ENCODE measurements at regions not wholly inside any gene's neighbourhood (a gene's known extent, or its start where the extent isn't known, plus 50 kb on each side); places are given as distances from the start of the nearest gene placed in this dataset.
"Not testable (repeated sequence)": the region's sequence is repeated elsewhere in the genome, so short reads cannot be mapped to it uniquely, and the experiment has no call there.

- Histone ChIP-seq H3K27ac (ENCODE audit: low read depth in 2 of 2, low read length in 2 of 2) (no peak overlapping the region), H3K4me1 (ENCODE audit: control insufficient read depth in 2 of 2, insufficient read depth in 2 of 2, low read length in 2 of 2) (no peaks in the 10 kb centered on the region), H3K4me3 (ENCODE audit: low read length in 2 of 2) (no peak overlapping the region), H3K36me3 (ENCODE audit: control insufficient read depth in 2 of 2, insufficient read depth in 2 of 2, low read length in 2 of 2) (no peaks in the 10 kb centered on the region), H3K9ac (ENCODE audit: low read depth in 1 of 2, low read length in 2 of 2) (no peak overlapping the region), H3K27me3 (ENCODE audit: control insufficient read depth in 2 of 2, insufficient read depth in 2 of 2, low read length in 2 of 2) (no peaks in the 10 kb centered on the region), H3K9me3 (ENCODE audit: control insufficient read depth in 2 of 2, low read length in 2 of 2) (peaks cover 0 to 2% of the 10 kb centered on the region in 2 donors)
Observed at GRCh38 chr18:56294484-56295183, 343.8 kb downstream of the TXNL1 start.

GRCh38 chr18:56291294-56291693 is 347.1 kb downstream of the TXNL1 start:
- Histone ChIP-seq H3K4me3 (ENCODE audit: low read length in 2 of 2) (no peak overlapping the region), H3K9me3 (ENCODE audit: control insufficient read depth in 2 of 2, low read length in 2 of 2) (no peaks in the 10 kb centered on the region), H3K36me3 (ENCODE audit: control insufficient read depth in 2 of 2, insufficient read depth in 2 of 2, low read length in 2 of 2) (no peaks in the 10 kb centered on the region), H3K27ac (ENCODE audit: low read depth in 2 of 2, low read length in 2 of 2) (no peak overlapping the region), H3K4me1 (ENCODE audit: control insufficient read depth in 2 of 2, insufficient read depth in 2 of 2, low read length in 2 of 2) (no peaks in the 10 kb centered on the region), H3K9ac (ENCODE audit: low read depth in 1 of 2, low read length in 2 of 2) (no peak overlapping the region), H3K27me3 (ENCODE audit: control insufficient read depth in 2 of 2, insufficient read depth in 2 of 2, low read length in 2 of 2) (no peaks in the 10 kb centered on the region)

- no peak overlapping the region for H3K9ac ChIP-seq (ENCODE audit: low read depth in 1 of 2, low read length in 2 of 2)
- H3K4me3 ChIP-seq (ENCODE audit: low read length in 2 of 2) = no peak overlapping the region
- H3K27me3 ChIP-seq (ENCODE audit: control insufficient read depth in 2 of 2, insufficient read depth in 2 of 2, low read length in 2 of 2) = no peaks in the 10 kb centered on the region
- H3K36me3 ChIP-seq (ENCODE audit: control insufficient read depth in 2 of 2, insufficient read depth in 2 of 2, low read length in 2 of 2) = no peaks in the 10 kb centered on the region
- H3K27ac ChIP-seq (ENCODE audit: low read depth in 2 of 2, low read length in 2 of 2) = no peak overlapping the region
- no peaks in the 10 kb centered on the region for H3K4me1 ChIP-seq (ENCODE audit: control insufficient read depth in 2 of 2, insufficient read depth in 2 of 2, low read length in 2 of 2)
- no peaks in the 10 kb centered on the region for H3K9me3 ChIP-seq (ENCODE audit: control insufficient read depth in 2 of 2, low read length in 2 of 2)
Observed at GRCh38 chr18:56289381-56289780, 349.0 kb downstream of the TXNL1 start.

GRCh38 chr18:56286775-56287325 is 351.5 kb downstream of the TXNL1 start:
- Histone ChIP-seq H3K4me1 (ENCODE audit: control insufficient read depth in 2 of 2, insufficient read depth in 2 of 2, low read length in 2 of 2) (no peaks in the 10 kb centered on the region), H3K27me3 (ENCODE audit: control insufficient read depth in 2 of 2, insufficient read depth in 2 of 2, low read length in 2 of 2) (no peaks in the 10 kb centered on the region), H3K9ac (ENCODE audit: low read depth in 1 of 2, low read length in 2 of 2) (no peak overlapping the region), H3K36me3 (ENCODE audit: control insufficient read depth in 2 of 2, insufficient read depth in 2 of 2, low read length in 2 of 2) (no peaks in the 10 kb centered on the region), H3K27ac (ENCODE audit: low read depth in 2 of 2, low read length in 2 of 2) (no peak overlapping the region), H3K9me3 (ENCODE audit: control insufficient read depth in 2 of 2, low read length in 2 of 2) (no peaks in the 10 kb centered on the region), H3K4me3 (ENCODE audit: low read length in 2 of 2) (no peak overlapping the region)

GRCh38 chr18:56285387-56286065 is 352.9 kb downstream of the TXNL1 start:
- Histone ChIP-seq H3K9me3 (ENCODE audit: control insufficient read depth in 2 of 2, low read length in 2 of 2) (no peaks in the 10 kb centered on the region), H3K27me3 (ENCODE audit: control insufficient read depth in 2 of 2, insufficient read depth in 2 of 2, low read length in 2 of 2) (no peaks in the 10 kb centered on the region), H3K4me1 (ENCODE audit: control insufficient read depth in 2 of 2, insufficient read depth in 2 of 2, low read length in 2 of 2) (no peaks in the 10 kb centered on the region), H3K4me3 (ENCODE audit: low read length in 2 of 2) (no peak overlapping the region), H3K36me3 (ENCODE audit: control insufficient read depth in 2 of 2, insufficient read depth in 2 of 2, low read length in 2 of 2) (no peaks in the 10 kb centered on the region), H3K27ac (ENCODE audit: low read depth in 2 of 2, low read length in 2 of 2) (no peak overlapping the region), H3K9ac (ENCODE audit: low read depth in 1 of 2, low read length in 2 of 2) (no peak overlapping the region)

- Histone ChIP-seq H3K27ac (ENCODE audit: low read depth in 2 of 2, low read length in 2 of 2) (no peak overlapping the region), H3K27me3 (ENCODE audit: control insufficient read depth in 2 of 2, insufficient read depth in 2 of 2, low read length in 2 of 2) (no peaks in the 10 kb centered on the region), H3K4me3 (ENCODE audit: low read length in 2 of 2) (no peak overlapping the region), H3K4me1 (ENCODE audit: control insufficient read depth in 2 of 2, insufficient read depth in 2 of 2, low read length in 2 of 2) (no peaks in the 10 kb centered on the region), H3K9ac (ENCODE audit: low read depth in 1 of 2, low read length in 2 of 2) (no peak overlapping the region), H3K36me3 (ENCODE audit: control insufficient read depth in 2 of 2, insufficient read depth in 2 of 2, low read length in 2 of 2) (no peaks in the 10 kb centered on the region), H3K9me3 (ENCODE audit: control insufficient read depth in 2 of 2, low read length in 2 of 2) (no peaks in the 10 kb centered on the region)
Observed at GRCh38 chr18:56284319-56284718, 354.1 kb downstream of the TXNL1 start.

- no peaks in the 10 kb centered on the region for H3K27me3 ChIP-seq (ENCODE audit: control insufficient read depth in 2 of 2, insufficient read depth in 2 of 2, low read length in 2 of 2)
- H3K9ac ChIP-seq (ENCODE audit: low read depth in 1 of 2, low read length in 2 of 2) = no peak overlapping the region
- no peaks in the 10 kb centered on the region for H3K36me3 ChIP-seq (ENCODE audit: control insufficient read depth in 2 of 2, insufficient read depth in 2 of 2, low read length in 2 of 2)
- no peaks in the 10 kb centered on the region for H3K4me1 ChIP-seq (ENCODE audit: control insufficient read depth in 2 of 2, insufficient read depth in 2 of 2, low read length in 2 of 2)
- no peaks in the 10 kb centered on the region for H3K9me3 ChIP-seq (ENCODE audit: control insufficient read depth in 2 of 2, low read length in 2 of 2)
- no peak overlapping the region for H3K27ac ChIP-seq (ENCODE audit: low read depth in 2 of 2, low read length in 2 of 2)
- H3K4me3 ChIP-seq (ENCODE audit: low read length in 2 of 2) = no peak overlapping the region
Observed at GRCh38 chr18:56283316-56283715, 355.1 kb downstream of the TXNL1 start.

- Histone ChIP-seq H3K36me3 (ENCODE audit: control insufficient read depth in 2 of 2, insufficient read depth in 2 of 2, low read length in 2 of 2) (no peaks in the 10 kb centered on the region), H3K9me3 (ENCODE audit: control insufficient read depth in 2 of 2, low read length in 2 of 2) (no peaks in the 10 kb centered on the region), H3K27ac (ENCODE audit: low read depth in 2 of 2, low read length in 2 of 2) (no peak overlapping the region), H3K27me3 (ENCODE audit: control insufficient read depth in 2 of 2, insufficient read depth in 2 of 2, low read length in 2 of 2) (no peaks in the 10 kb centered on the region), H3K9ac (ENCODE audit: low read depth in 1 of 2, low read length in 2 of 2) (no peak overlapping the region), H3K4me3 (ENCODE audit: low read length in 2 of 2) (no peak overlapping the region), H3K4me1 (ENCODE audit: control insufficient read depth in 2 of 2, insufficient read depth in 2 of 2, low read length in 2 of 2) (no peaks in the 10 kb centered on the region)
Observed at GRCh38 chr18:56282234-56283104, 355.9 kb downstream of the TXNL1 start.

GRCh38 chr18:56279816-56280215 is 358.6 kb downstream of the TXNL1 start:
- not testable (repeated sequence) for H3K27me3 ChIP-seq (ENCODE audit: control insufficient read depth in 2 of 2, insufficient read depth in 2 of 2, low read length in 2 of 2); H3K27ac ChIP-seq (ENCODE audit: low read depth in 2 of 2, low read length in 2 of 2); H3K9me3 ChIP-seq (ENCODE audit: control insufficient read depth in 2 of 2, low read length in 2 of 2); H3K4me1 ChIP-seq (ENCODE audit: control insufficient read depth in 2 of 2, insufficient read depth in 2 of 2, low read length in 2 of 2); H3K4me3 ChIP-seq (ENCODE audit: low read length in 2 of 2); H3K36me3 ChIP-seq (ENCODE audit: control insufficient read depth in 2 of 2, insufficient read depth in 2 of 2, low read length in 2 of 2); H3K9ac ChIP-seq (ENCODE audit: low read depth in 1 of 2, low read length in 2 of 2)
